OCI-LY1 (cell line): ENCODE measurements at regions not wholly inside any gene's neighbourhood (a gene's known extent, or its start where the extent isn't known, plus 50 kb on each side); places are given as distances from the start of the nearest gene placed in this dataset.

Source experiments
- H2AFZ ChIP-seq: fragments of 200-600 bp; sonication (generic), shearing (Covaris generic); 2 replicates; pipeline ENCODE4 v1.6.0; 2014; ENCODE audit warnings: antibody characterized with exemption, mild to moderate bottlenecking, low read length
- H3F3A ChIP-seq: fragments of 200-600 bp; sonication (generic), shearing (Covaris generic); 2 replicates; pipeline ENCODE4 v1.6.0; 2014; ENCODE audit warnings: mild to moderate bottlenecking, antibody characterized with exemption, low read length, moderate library complexity; ENCODE audit not compliant: insufficient read depth
- H3K27ac ChIP-seq: fragments of 200-600 bp; sonication (generic); 2 replicates; pipeline ENCODE4 v1.5.1; 2014; ENCODE audit warnings: low read length, mixed run types, mild to moderate bottlenecking, low read depth; ENCODE audit not compliant: poor library complexity, severe bottlenecking
- H3K27me3 ChIP-seq: fragments of 200-600 bp; sonication (generic); 2 replicates; pipeline ENCODE4 v1.6.0; 2014; ENCODE audit warnings: antibody characterized with exemption, mild to moderate bottlenecking, low read length, moderate library complexity; ENCODE audit not compliant: insufficient read depth
- H3K36me3 ChIP-seq: fragments of 200-600 bp; sonication (generic); 2 replicates; pipeline ENCODE4 v1.6.1; 2014; ENCODE audit warnings: mild to moderate bottlenecking, antibody characterized with exemption, low read length, moderate library complexity, mixed read lengths; ENCODE audit not compliant: insufficient read depth
- H3K4me1 ChIP-seq: fragments of 200-600 bp; sonication (generic); 2 replicates; pipeline ENCODE4 v1.5.1; 2014; ENCODE audit warnings: mild to moderate bottlenecking, low read length, moderate library complexity; ENCODE audit not compliant: insufficient read depth, severe bottlenecking
- H3K4me2 ChIP-seq: fragments of 200-600 bp; sonication (generic), shearing (Covaris generic); 2 replicates; pipeline ENCODE4 v1.6.1; 2014; ENCODE audit warnings: low read length
- H3K4me3 ChIP-seq: fragments of 200-600 bp; sonication (generic); 2 replicates; pipeline ENCODE4 v1.5.1; 2014; ENCODE audit warnings: low read length, low read depth, mild to moderate bottlenecking, mixed read lengths; ENCODE audit not compliant: poor library complexity, severe bottlenecking
- H3K79me2 ChIP-seq: fragments of 200-600 bp; shearing (Covaris generic); 2 replicates; pipeline ENCODE4 v1.6.1; 2016; ENCODE audit warnings: mixed run types, low read length, mixed read lengths; ENCODE audit not compliant: insufficient read depth
- H3K9ac ChIP-seq: fragments of 200-600 bp; sonication (generic), shearing (Covaris generic); 2 replicates; pipeline ENCODE4 v1.6.1; 2014; ENCODE audit warnings: mild to moderate bottlenecking, low read length, mixed read lengths
- H3K9me2 ChIP-seq: fragments of 200-600 bp; sonication (generic), shearing (Covaris generic); 2 replicates; pipeline ENCODE4 v1.6.1; 2014; ENCODE audit warnings: low read depth, mild to moderate bottlenecking, low read length, mixed read lengths
- H3K9me3 ChIP-seq: fragments of 200-600 bp; shearing (Covaris generic); 2 replicates; pipeline ENCODE4 v1.6.1; 2014; ENCODE audit warnings: low read length, mixed read lengths
- H4K20me1 ChIP-seq: fragments of 200-600 bp; sonication (generic), shearing (Covaris generic); 2 replicates; pipeline ENCODE4 v1.6.0; 2016; ENCODE audit warnings: mild to moderate bottlenecking, low read length; ENCODE audit not compliant: insufficient read depth
- CTCF ChIP-seq: fragments of 200-600 bp; sonication (generic), shearing (Covaris generic); IDR thresholded peaks from 2 replicates; pipeline ENCODE4 v1.5.1; 2017; ENCODE audit warnings: mild to moderate bottlenecking, antibody characterized with exemption, low read length, moderate library complexity, mixed read lengths
- EZH2 ChIP-seq: fragments of 200-600 bp; sonication (generic), shearing (Covaris generic); IDR thresholded peaks from 2 replicates; pipeline ENCODE4 v1.8.0; 2017; ENCODE audit warnings: borderline replicate concordance, mixed run types, mild to moderate bottlenecking, antibody characterized with exemption, low read length, moderate library complexity, mixed read lengths

- no peak overlapping the region for H3K27ac ChIP-seq
- H3F3A ChIP-seq = no peaks in the 10 kb centered on the region
- no peaks in the 10 kb centered on the region for H3K27me3 ChIP-seq
- H3K36me3 ChIP-seq = no peaks in the 10 kb centered on the region
- no peaks in the 10 kb centered on the region for H3K79me2 ChIP-seq
- no peaks in the 10 kb centered on the region for H3K9me2 ChIP-seq
- H3K9me3 ChIP-seq = no peaks in the 10 kb centered on the region
- H3K4me3 ChIP-seq = no peak overlapping the region
- H3K9ac ChIP-seq = no peak overlapping the region
- TF ChIP-seq EZH2 (no peak), CTCF (no peak)
- H3K4me1 ChIP-seq = no peaks in the 10 kb centered on the region
- no peak overlapping the region for H3K4me2 ChIP-seq
- no peaks in the 10 kb centered on the region for H4K20me1 ChIP-seq
- H2AFZ ChIP-seq = no peak overlapping the region
Measured at GRCh38 chr9:80878556-80878955, 810.8 kb downstream of the TLE1 start.

- Histone ChIP-seq H3F3A (no peaks in the 10 kb centered on the region), H4K20me1 (no peaks in the 10 kb centered on the region), H3K27me3 (no peaks in the 10 kb centered on the region), H3K4me3 (no peak overlapping the region), H3K9me3 (no peaks in the 10 kb centered on the region), H2AFZ (no peak overlapping the region), H3K9ac (no peak overlapping the region), H3K36me3 (no peaks in the 10 kb centered on the region), H3K4me1 (no peaks in the 10 kb centered on the region), H3K9me2 (no peaks in the 10 kb centered on the region), H3K27ac (no peak overlapping the region), H3K4me2 (no peak overlapping the region), H3K79me2 (no peaks in the 10 kb centered on the region)
- TF ChIP-seq EZH2 = no peak
- no peak for TF ChIP-seq CTCF
Measured at GRCh38 chr9:80875947-80876346, 813.4 kb downstream of the TLE1 start.

GRCh38 chr9:80874276-80874675 is 815.1 kb downstream of the TLE1 start:
- H3K79me2 ChIP-seq = no peaks in the 10 kb centered on the region
- no peak overlapping the region for H3K4me3 ChIP-seq
- no peak overlapping the region for H3K27ac ChIP-seq
- H3K36me3 ChIP-seq = no peaks in the 10 kb centered on the region
- H3K4me1 ChIP-seq = no peaks in the 10 kb centered on the region
- no peak overlapping the region for H3K9ac ChIP-seq
- no peaks in the 10 kb centered on the region for H3K27me3 ChIP-seq
- no peak overlapping the region for H3K4me2 ChIP-seq
- no peak for TF ChIP-seq CTCF
- no peak for TF ChIP-seq EZH2
- no peaks in the 10 kb centered on the region for H3K9me3 ChIP-seq
- H2AFZ ChIP-seq = no peak overlapping the region
- no peaks in the 10 kb centered on the region for H4K20me1 ChIP-seq
- H3K9me2 ChIP-seq = no peaks in the 10 kb centered on the region
- no peaks in the 10 kb centered on the region for H3F3A ChIP-seq
